ENCODE measurements at regions not wholly inside any gene's neighbourhood (a gene's known extent, or its start where the extent isn't known, plus 50 kb on each side); places are given as distances from the start of the nearest gene placed in this dataset.
A peak's percentile ranks its signal among the peaks of the same experiment; 100 is the strongest.
"Not testable (repeated sequence)": the region's sequence is repeated elsewhere in the genome, so short reads cannot be mapped to it uniquely, and the experiment has no call there.

- H3K27me3 ChIP-seq = no peaks in the 10 kb centered on the region
- peaks cover 0 to 6% (median 0%) of the 10 kb centered on the region in 4 donors for H3K9me3 ChIP-seq
- no peak for DNase-seq
- TF ChIP-seq POLR2A (IDR thresholded peaks at IDR 0.05) = no peak
- TF ChIP-seq CTCF (IDR thresholded peaks at IDR 0.05) = no peak
- H3K36me3 ChIP-seq = no peaks in the 10 kb centered on the region
- H3K4me1 ChIP-seq = no peaks in the 10 kb centered on the region
- no peak overlapping the region for H3K27ac ChIP-seq
- no peak overlapping the region for H3K4me3 ChIP-seq
Measured at GRCh38 chr10:117441812-117442443, 66.7 kb upstream of the PDZD8 start.

DNA sequence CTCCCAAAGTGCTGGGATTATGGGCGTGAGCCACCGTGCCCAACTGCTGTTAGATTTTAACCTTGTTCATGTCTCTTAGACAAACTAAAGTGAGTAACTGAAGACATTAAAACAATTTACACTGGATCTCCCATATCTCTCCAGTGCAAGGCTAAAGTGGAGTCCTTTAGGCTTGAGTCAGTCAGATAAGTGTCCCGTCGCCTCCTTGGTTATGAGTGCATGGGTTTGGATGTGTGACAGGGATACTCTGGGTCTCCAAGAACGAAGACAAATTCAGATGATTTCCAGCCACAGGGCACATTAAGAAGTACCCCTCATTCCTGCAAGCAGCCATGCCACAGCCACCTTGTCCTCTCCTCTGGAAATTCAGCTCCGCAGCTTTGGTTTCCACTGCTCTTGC is 66.1 kb upstream of the PDZD8 start:
- TF ChIP-seq CTCF (IDR thresholded peaks at IDR 0.05) = no peak
- no peak for TF ChIP-seq POLR2A (IDR thresholded peaks at IDR 0.05)
- no peak for DNase-seq

DNA sequence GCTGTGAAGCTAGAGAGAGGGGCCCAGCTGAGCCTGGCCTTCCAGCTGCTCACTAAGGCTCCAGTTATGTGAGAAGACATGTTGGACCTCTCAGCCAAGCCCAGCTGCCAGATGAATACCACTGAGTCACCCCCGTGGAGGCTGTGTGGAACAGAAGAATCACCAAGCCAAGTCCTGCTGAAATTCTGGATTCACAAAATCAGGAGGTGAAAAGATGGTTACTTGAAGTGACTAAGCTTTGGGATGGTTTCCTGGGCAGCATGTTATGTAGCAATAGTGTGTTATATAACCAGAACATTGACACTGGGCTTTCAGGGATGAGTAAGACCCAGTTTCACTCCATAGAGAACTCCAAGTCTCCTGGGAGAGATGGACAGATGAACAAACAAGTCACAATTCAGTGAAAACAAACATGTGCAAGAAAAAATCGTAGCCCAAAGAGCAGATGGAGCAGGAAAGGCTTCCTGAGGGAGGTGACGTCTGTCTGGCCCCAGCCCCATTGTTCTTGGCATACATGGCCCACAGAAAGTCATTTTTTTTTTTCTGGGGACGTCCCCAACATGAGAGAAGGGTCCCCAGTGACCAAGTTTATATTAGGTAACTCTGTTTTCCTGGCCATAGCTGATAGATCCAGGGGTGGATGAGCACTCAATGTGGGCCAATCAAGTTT is 64.1 kb upstream of the PDZD8 start:
- DNase-seq = peak in 1 of 3 donors; percentile 49
- Histone ChIP-seq H3K4me3 (no peak overlapping the region), H3K36me3 (no peaks in the 10 kb centered on the region), H3K27ac (no peak overlapping the region), H3K9me3 (no peaks in the 10 kb centered on the region), H3K27me3 (no peaks in the 10 kb centered on the region), H3K4me1 (no peaks in the 10 kb centered on the region)
- TF ChIP-seq POLR2A (IDR thresholded peaks at IDR 0.05) (no peak), CTCF (IDR thresholded peaks at IDR 0.05) (no peak)

More for the DNA sequence above, 66.1 kb upstream of the PDZD8 start:
- Histone ChIP-seq H3K4me1 (no peaks in the 10 kb centered on the region), H3K4me3 (no peak overlapping the region), H3K36me3 (no peaks in the 10 kb centered on the region), H3K27me3 (no peaks in the 10 kb centered on the region), H3K27ac (no peak overlapping the region), H3K9me3 (peaks cover 0 to 6% (median 0%) of the 10 kb centered on the region in 4 donors)

GRCh38 chr10:117432866-117433265 is 57.6 kb upstream of the PDZD8 start:
- H3K4me3 ChIP-seq = no peak overlapping the region
- no peaks in the 10 kb centered on the region for H3K9me3 ChIP-seq
- H3K4me1 ChIP-seq = no peaks in the 10 kb centered on the region
- H3K27me3 ChIP-seq = no peaks in the 10 kb centered on the region
- H3K36me3 ChIP-seq = no peaks in the 10 kb centered on the region
- TF ChIP-seq CTCF (IDR thresholded peaks at IDR 0.05) = no peak
- no peak for TF ChIP-seq POLR2A (IDR thresholded peaks at IDR 0.05)
- no peak for DNase-seq
- H3K27ac ChIP-seq = no peak overlapping the region

DNA sequence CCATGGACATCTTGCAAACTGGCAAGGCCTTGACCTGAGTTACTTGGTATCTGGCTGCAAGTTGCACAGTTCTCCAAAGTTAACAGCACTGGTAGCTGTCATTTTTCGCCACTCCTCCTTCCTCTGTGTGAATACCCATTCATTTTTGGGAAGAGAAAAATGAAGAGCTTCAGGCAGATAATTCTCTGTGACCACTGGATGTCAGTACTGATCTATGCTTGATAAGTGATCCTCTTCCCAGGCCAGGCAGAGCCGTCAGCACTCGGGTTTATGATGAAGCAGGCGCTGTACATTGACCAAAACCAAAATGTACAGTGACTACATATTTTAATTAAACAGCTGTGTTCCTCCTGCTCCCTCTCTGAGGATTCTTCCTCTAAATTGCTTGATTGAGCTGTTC is 55.9 kb upstream of the PDZD8 start:
- Histone ChIP-seq H3K27me3 (no peaks in the 10 kb centered on the region), H3K36me3 (no peaks in the 10 kb centered on the region), H3K4me1 (no peaks in the 10 kb centered on the region), H3K4me3 (no peak overlapping the region), H3K9me3 (no peaks in the 10 kb centered on the region), H3K27ac (no peak overlapping the region)
- DNase-seq = no peak
- TF ChIP-seq POLR2A (IDR thresholded peaks at IDR 0.05) (no peak), CTCF (IDR thresholded peaks at IDR 0.05) (no peak)

DNA sequence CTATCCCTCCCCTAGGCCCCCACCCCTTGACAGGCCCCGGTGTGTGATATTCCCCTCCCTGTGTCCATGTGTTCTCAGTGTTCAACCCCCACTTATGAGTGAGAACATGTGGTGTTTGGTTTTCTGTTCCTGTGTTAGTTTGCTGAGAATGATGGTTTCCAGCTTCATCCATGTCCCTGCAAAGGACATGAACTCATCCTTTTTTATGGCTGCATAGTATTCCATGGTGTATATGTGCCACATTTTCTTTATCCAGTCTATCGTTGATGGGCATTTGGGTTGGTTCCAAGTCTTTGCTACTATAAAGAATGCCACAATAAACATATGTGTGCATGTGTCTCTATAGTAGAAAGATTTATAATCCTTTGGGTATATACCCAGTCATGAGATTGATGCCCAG is 55.3 kb upstream of the PDZD8 start:
- not testable (repeated sequence) for H3K27ac ChIP-seq, H3K27me3 ChIP-seq, H3K4me1 ChIP-seq, H3K36me3 ChIP-seq, H3K4me3 ChIP-seq, H3K9me3 ChIP-seq, DNase-seq
